ENCODE measurements at regions not wholly inside any gene's neighbourhood (a gene's known extent, or its start where the extent isn't known, plus 50 kb on each side); places are given as distances from the start of the nearest gene placed in this dataset.
"Not testable (repeated sequence)": the region's sequence is repeated elsewhere in the genome, so short reads cannot be mapped to it uniquely, and the experiment has no call there.

DNA sequence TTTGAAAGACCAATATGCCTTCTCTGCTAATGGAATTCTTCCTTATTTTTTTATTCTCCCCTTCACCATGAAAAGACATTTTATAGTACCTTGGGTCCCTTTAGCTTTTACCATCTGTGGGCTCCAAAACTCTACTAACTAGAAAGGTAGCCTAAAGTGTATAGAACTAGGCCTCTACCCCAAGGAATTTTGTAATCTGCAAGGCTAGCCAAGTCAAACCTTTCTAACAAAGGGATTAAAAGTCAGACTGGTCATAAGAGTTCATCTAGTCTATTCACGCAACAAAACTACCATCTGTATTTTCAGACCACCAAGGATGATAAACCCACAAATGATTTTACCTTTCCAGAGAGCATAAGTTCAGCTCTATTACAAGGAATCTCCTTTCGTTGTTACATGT lies 189.5 kb upstream of the DCAF8L1 start:
- H3K4me3 ChIP-seq = no peak overlapping the region
- H3K27ac ChIP-seq = no peak overlapping the region
- H3K36me3 ChIP-seq = no peaks in the 10 kb centered on the region
- no peaks in the 10 kb centered on the region for H3K4me1 ChIP-seq (ENCODE audit: low read depth)
- no peaks in the 10 kb centered on the region for H3K9me3 ChIP-seq (ENCODE audit: low read depth)
- H3K27me3 ChIP-seq = no peaks in the 10 kb centered on the region
- DNase-seq (ENCODE audit: low read depth in 1 of 2, low spot score in 1 of 2) = no peak
- TF ChIP-seq, protein P1, sequence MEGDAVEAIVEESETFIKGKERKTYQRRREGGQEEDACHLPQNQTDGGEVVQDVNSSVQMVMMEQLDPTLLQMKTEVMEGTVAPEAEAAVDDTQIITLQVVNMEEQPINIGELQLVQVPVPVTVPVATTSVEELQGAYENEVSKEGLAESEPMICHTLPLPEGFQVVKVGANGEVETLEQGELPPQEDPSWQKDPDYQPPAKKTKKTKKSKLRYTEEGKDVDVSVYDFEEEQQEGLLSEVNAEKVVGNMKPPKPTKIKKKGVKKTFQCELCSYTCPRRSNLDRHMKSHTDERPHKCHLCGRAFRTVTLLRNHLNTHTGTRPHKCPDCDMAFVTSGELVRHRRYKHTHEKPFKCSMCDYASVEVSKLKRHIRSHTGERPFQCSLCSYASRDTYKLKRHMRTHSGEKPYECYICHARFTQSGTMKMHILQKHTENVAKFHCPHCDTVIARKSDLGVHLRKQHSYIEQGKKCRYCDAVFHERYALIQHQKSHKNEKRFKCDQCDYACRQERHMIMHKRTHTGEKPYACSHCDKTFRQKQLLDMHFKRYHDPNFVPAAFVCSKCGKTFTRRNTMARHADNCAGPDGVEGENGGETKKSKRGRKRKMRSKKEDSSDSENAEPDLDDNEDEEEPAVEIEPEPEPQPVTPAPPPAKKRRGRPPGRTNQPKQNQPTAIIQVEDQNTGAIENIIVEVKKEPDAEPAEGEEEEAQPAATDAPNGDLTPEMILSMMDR (IDR thresholded peaks at IDR 0.05; ENCODE audit: low read depth, low read length) = no peak

DNA sequence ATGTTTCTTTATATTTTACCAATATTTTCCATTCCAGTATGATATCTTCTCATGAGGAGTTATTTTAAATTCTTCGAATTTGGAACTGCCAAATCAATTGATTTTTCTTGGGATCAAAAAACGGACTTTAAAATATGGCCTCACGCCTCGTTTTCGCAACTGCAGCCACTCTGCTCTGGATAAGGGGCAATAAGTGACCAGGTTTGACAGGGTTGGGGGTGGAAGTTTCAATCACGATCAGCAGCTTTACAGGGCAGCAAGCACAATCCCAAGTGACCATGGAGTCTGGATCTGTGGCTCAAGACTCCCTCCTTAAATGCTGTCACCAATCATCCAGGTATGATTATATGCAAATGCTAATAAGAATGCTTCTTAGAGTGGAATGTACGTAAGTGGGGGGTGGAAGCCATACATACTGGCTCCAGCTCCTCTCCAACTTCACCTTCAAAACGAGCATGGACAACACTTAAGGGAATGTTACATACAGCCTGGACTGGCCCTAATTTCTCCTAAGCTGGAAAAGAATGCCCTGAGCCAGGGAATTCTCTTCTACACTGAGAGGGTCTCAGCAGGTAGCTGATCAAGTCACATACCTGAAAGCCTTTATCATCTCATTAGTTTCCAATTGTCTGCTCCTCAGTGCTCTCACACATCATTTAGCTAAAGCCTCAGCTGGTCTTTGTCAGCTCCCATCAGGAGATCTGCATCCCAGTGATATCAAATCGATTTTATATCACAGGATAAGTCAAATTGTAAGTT lies 176.9 kb upstream of the DCAF8L1 start:
- H3K27me3 ChIP-seq = no peaks in the 10 kb centered on the region
- H3K4me3 ChIP-seq = no peak overlapping the region
- DNase-seq (ENCODE audit: low read depth in 1 of 2, low spot score in 1 of 2) = no peak
- TF ChIP-seq, protein P1 (IDR thresholded peaks at IDR 0.05; ENCODE audit: low read depth, low read length) = no peak
- no peak overlapping the region for H3K27ac ChIP-seq
- H3K36me3 ChIP-seq = no peaks in the 10 kb centered on the region
- H3K4me1 ChIP-seq (ENCODE audit: low read depth) = no peaks in the 10 kb centered on the region
- no peaks in the 10 kb centered on the region for H3K9me3 ChIP-seq (ENCODE audit: low read depth)

DNA sequence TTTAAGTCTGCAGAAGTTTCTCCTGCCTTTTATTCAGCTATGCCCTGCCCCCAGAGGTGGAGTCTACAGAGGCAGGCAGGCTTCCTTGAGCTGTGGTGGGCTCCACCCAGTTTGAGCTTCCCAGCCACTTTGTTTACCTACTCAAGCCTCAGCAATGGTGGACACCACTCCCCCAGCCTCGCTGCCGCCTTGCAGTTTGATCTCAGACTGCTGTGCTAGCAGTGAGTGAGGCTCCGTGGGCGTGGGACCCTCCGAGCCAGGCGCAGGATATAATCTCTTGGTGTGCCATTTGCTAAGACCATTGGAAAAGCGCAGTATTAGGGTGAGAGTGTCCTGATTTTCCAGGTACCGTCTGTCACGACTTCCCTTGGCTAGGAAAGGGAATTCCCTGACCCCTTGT lies 171.0 kb upstream of the DCAF8L1 start:
- H3K4me3 ChIP-seq; H3K36me3 ChIP-seq; H3K27me3 ChIP-seq; H3K9me3 ChIP-seq (ENCODE audit: low read depth); H3K27ac ChIP-seq; H3K4me1 ChIP-seq (ENCODE audit: low read depth); DNase-seq (ENCODE audit: low read depth in 1 of 2, low spot score in 1 of 2): not testable (repeated sequence)

DNA sequence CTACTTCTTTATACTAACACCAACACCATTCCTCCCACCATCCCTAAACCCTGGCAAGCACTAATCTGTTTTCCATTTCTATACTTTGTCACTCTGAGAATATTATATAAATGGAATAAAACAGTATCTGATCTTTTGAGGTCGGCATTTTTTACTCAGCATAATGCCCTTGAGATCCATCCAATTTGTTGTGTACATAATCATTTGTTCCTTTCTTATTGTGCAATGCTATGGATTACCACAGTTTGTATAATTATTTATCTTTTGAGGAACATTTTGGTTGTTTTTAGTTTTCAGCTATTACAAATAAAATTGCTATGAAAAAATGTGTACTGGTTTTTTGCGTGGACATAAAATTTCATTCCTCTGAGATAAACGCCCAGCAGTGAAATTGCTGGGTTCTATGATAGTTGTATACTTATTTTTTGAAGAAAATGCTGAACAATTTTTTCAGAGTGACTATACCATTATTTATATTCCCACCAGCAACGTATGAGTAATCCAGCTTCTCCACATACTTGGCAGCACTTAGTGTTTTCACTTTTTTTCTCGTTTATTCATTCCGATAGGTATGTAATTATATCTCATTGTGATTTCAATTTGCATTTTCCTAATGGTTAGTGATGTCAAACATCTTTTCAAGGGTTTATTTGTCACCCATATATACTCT lies 154.3 kb upstream of the DCAF8L1 start:
- H3K4me1 ChIP-seq (ENCODE audit: low read depth) = no peaks in the 10 kb centered on the region
- H3K9me3 ChIP-seq (ENCODE audit: low read depth) = no peaks in the 10 kb centered on the region
- no peaks in the 10 kb centered on the region for H3K27me3 ChIP-seq
- H3K27ac ChIP-seq = no peak overlapping the region
- peak in 1 of 2 donors; percentile 35 for DNase-seq (ENCODE audit: low read depth in 1 of 2, low spot score in 1 of 2)
- H3K4me3 ChIP-seq = no peak overlapping the region
- no peaks in the 10 kb centered on the region for H3K36me3 ChIP-seq
- TF ChIP-seq, protein P1 (IDR thresholded peaks at IDR 0.05; ENCODE audit: low read depth, low read length) = no peak

DNA sequence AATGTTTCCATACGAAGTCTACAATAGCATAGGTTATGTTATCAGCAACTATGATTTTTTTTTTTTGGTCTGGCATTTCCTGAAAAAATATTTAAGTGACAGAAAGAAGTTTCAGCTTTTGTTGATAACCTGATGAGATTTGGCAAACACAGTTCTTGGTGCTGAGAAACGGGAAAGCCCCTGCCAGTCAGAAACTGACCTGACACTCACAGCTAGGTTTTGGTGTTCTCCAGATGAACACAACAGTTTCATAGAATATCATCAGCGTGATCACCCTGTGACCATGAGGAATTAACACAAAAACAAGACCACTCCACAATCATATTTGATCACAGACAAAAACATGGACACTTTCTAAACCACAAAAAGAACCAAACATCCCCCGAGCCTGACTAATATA lies 152.5 kb upstream of the DCAF8L1 start:
- H3K36me3 ChIP-seq = no peaks in the 10 kb centered on the region
- no peaks in the 10 kb centered on the region for H3K4me1 ChIP-seq (ENCODE audit: low read depth)
- DNase-seq (ENCODE audit: low read depth in 1 of 2, low spot score in 1 of 2) = peak in 1 of 2 donors; percentile 2
- no peak overlapping the region for H3K27ac ChIP-seq
- H3K4me3 ChIP-seq = no peak overlapping the region
- H3K27me3 ChIP-seq = no peaks in the 10 kb centered on the region
- H3K9me3 ChIP-seq (ENCODE audit: low read depth) = no peaks in the 10 kb centered on the region
- TF ChIP-seq, protein P1 (IDR thresholded peaks at IDR 0.05; ENCODE audit: low read depth, low read length) = no peak

DNA sequence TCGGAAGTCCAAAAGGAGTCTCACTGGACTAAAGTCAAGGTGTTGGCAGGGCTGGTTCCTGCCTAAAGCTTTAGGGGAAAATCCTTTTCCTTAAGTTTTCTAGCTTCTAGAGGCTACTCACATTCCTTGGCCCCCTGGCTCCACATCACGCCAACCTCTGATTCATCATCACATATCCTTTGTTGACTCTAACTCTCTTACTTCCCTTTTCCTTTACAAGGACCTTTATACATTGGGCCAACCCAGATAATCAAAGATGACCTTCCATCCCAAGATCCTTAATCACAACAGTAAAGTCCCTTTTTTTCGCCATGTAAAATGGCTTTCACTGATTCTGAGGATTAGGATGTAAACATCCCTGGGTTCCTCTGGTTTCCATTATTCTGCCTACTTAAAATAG lies 146.4 kb upstream of the DCAF8L1 start:
- Histone ChIP-seq H3K9me3 (ENCODE audit: low read depth) (no peaks in the 10 kb centered on the region), H3K27ac (no peak overlapping the region), H3K4me3 (no peak overlapping the region), H3K4me1 (ENCODE audit: low read depth) (no peaks in the 10 kb centered on the region), H3K27me3 (no peaks in the 10 kb centered on the region), H3K36me3 (no peaks in the 10 kb centered on the region)
- TF ChIP-seq, protein P1 (IDR thresholded peaks at IDR 0.05; ENCODE audit: low read depth, low read length) = no peak
- no peak for DNase-seq (ENCODE audit: low read depth in 1 of 2, low spot score in 1 of 2)
